ENCODE measurements at regions not wholly inside any gene's neighbourhood (a gene's known extent, or its start where the extent isn't known, plus 50 kb on each side); places are given as distances from the start of the nearest gene placed in this dataset.

- Mint-ChIP-seq H3K27ac (ENCODE audit: unreplicated experiment) (peak overlapping the region; percentile 27), H3K36me3 (ENCODE audit: low read depth) (no peaks in the 10 kb centered on the region)
Measured at GRCh38 chr6:167574431-167575151, 249.7 kb downstream of the TTLL2 start.

GRCh38 chr6:167575158-167575696 lies 250.3 kb downstream of the TTLL2 start:
- H3K4me3 Mint-ChIP-seq (ENCODE audit: unreplicated experiment) = no peak overlapping the region
- H3K9me3 Mint-ChIP-seq (ENCODE audit: low read depth) = no peaks in the 10 kb centered on the region
- no peaks in the 10 kb centered on the region for H3K36me3 Mint-ChIP-seq (ENCODE audit: low read depth)
- H3K27me3 Mint-ChIP-seq (ENCODE audit: low read depth) = peaks cover 14% of the 10 kb centered on the region
- peak overlapping the region; percentile 27 for H3K27ac Mint-ChIP-seq (ENCODE audit: unreplicated experiment)
- DNase-seq (ENCODE audit: low spot score) = no peak
- no peak for TF ChIP-seq CTCF (IDR thresholded peaks at IDR 0.05)
- peaks cover 51% of the 10 kb centered on the region for H3K4me1 Mint-ChIP-seq (ENCODE audit: low read depth)

More at GRCh38 chr6:167574431-167575151, 249.7 kb downstream of the TTLL2 start:
- peaks cover 17% of the 10 kb centered on the region for H3K27me3 Mint-ChIP-seq (ENCODE audit: low read depth)
- no peaks in the 10 kb centered on the region for H3K9me3 Mint-ChIP-seq (ENCODE audit: low read depth)
- no peak overlapping the region for H3K4me3 Mint-ChIP-seq (ENCODE audit: unreplicated experiment)
- peaks cover 44% of the 10 kb centered on the region for H3K4me1 Mint-ChIP-seq (ENCODE audit: low read depth)
- TF ChIP-seq CTCF (IDR thresholded peaks at IDR 0.05) = no peak
- DNase-seq (ENCODE audit: low spot score) = no peak

GRCh38 chr6:167576050-167576741 lies 250.5 kb upstream of the AFDN start:
- peaks cover 55% of the 10 kb centered on the region for H3K4me1 Mint-ChIP-seq (ENCODE audit: low read depth)
- peaks cover 11% of the 10 kb centered on the region for H3K27me3 Mint-ChIP-seq (ENCODE audit: low read depth)
- no peak for TF ChIP-seq CTCF (IDR thresholded peaks at IDR 0.05)
- no peak for DNase-seq (ENCODE audit: low spot score)
- H3K27ac Mint-ChIP-seq (ENCODE audit: unreplicated experiment) = no peak overlapping the region
- H3K4me3 Mint-ChIP-seq (ENCODE audit: unreplicated experiment) = no peak overlapping the region
- H3K9me3 Mint-ChIP-seq (ENCODE audit: low read depth) = no peaks in the 10 kb centered on the region
- H3K36me3 Mint-ChIP-seq (ENCODE audit: low read depth) = no peaks in the 10 kb centered on the region

GRCh38 chr6:167576828-167577503 lies 249.7 kb upstream of the AFDN start:
- H3K4me1 Mint-ChIP-seq (ENCODE audit: low read depth) = peaks cover 55% of the 10 kb centered on the region
- H3K27ac Mint-ChIP-seq (ENCODE audit: unreplicated experiment) = no peak overlapping the region
- no peak overlapping the region for H3K4me3 Mint-ChIP-seq (ENCODE audit: unreplicated experiment)
- peaks cover 11% of the 10 kb centered on the region for H3K27me3 Mint-ChIP-seq (ENCODE audit: low read depth)
- no peak for TF ChIP-seq CTCF (IDR thresholded peaks at IDR 0.05)
- H3K9me3 Mint-ChIP-seq (ENCODE audit: low read depth) = no peaks in the 10 kb centered on the region
- H3K36me3 Mint-ChIP-seq (ENCODE audit: low read depth) = no peaks in the 10 kb centered on the region
- DNase-seq (ENCODE audit: low spot score) = no peak

GRCh38 chr6:167577891-167578361 lies 248.8 kb upstream of the AFDN start:
- peaks cover 5% of the 10 kb centered on the region for H3K9me3 Mint-ChIP-seq (ENCODE audit: low read depth)
- no peak overlapping the region for H3K4me3 Mint-ChIP-seq (ENCODE audit: unreplicated experiment)
- no peak for TF ChIP-seq CTCF (IDR thresholded peaks at IDR 0.05)
- no peak for DNase-seq (ENCODE audit: low spot score)
- no peaks in the 10 kb centered on the region for H3K36me3 Mint-ChIP-seq (ENCODE audit: low read depth)
- H3K27ac Mint-ChIP-seq (ENCODE audit: unreplicated experiment) = no peak overlapping the region
- peaks cover 48% of the 10 kb centered on the region for H3K4me1 Mint-ChIP-seq (ENCODE audit: low read depth)
- H3K27me3 Mint-ChIP-seq (ENCODE audit: low read depth) = peaks cover 11% of the 10 kb centered on the region

All from chondrocyte (in vitro differentiated cells).